HFFc6 (cell line): ENCODE measurements at regions not wholly inside any gene's neighbourhood (a gene's known extent, or its start where the extent isn't known, plus 50 kb on each side); places are given as distances from the start of the nearest gene placed in this dataset.

Experiments
- DNase-seq: peaks from one replicate; pipeline ENCODE4 v3.0.0-alpha.2; 2018
- H3K27ac Mint-ChIP-seq: 2 replicates; pipeline ENCODE4 v1.8.0; 2020; ENCODE audit warnings: mild to moderate bottlenecking, mixed read lengths
- H3K27me3 Mint-ChIP-seq: 2 replicates; pipeline ENCODE4 v1.8.0; 2021; ENCODE audit warnings: mild to moderate bottlenecking, moderate library complexity, mixed read lengths; ENCODE audit not compliant: insufficient read depth
- H3K36me3 Mint-ChIP-seq: 2 replicates; pipeline ENCODE4 v1.8.0; 2021; ENCODE audit warnings: low read depth, mixed read lengths
- H3K4me1 Mint-ChIP-seq: 2 replicates; pipeline ENCODE4 v1.8.0; 2020; ENCODE audit warnings: low read depth, mixed read lengths
- H3K4me3 Mint-ChIP-seq: 2 replicates; pipeline ENCODE4 v1.8.0; 2020; ENCODE audit warnings: mild to moderate bottlenecking, moderate library complexity, mixed read lengths
- H3K9me3 Mint-ChIP-seq: 2 replicates; pipeline ENCODE4 v1.8.0; 2020; ENCODE audit warnings: mild to moderate bottlenecking, mixed read lengths
- TF ChIP-seq, protein P1 (sequence below): fragments of 200-600 bp; sonication (generic); IDR thresholded peaks from 2 replicates; pipeline ENCODE4 v1.5.0; 2021; ENCODE audit warnings: antibody characterized with exemption, mild to moderate bottlenecking

DNA sequence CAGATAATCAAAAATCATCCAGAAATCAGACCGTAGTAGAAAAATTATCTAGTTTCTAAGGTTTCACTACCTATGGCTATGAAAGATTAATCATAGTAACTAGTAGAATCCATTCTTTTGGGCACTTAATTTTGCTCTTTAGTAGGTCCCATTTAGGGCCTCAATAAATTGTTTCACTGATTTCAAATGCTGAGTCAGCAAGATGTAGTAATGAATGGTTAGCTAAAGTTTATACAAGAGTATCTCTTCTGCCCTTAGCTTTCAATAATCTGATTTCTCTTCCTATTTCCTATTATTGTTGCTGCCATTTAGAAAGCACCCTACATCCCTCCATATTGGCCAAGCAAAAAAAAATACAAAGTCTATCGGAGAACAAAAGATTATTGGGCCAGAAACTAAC lies 283.2 kb upstream of the PCDH10 start:
- Mint-ChIP-seq H3K9me3 (peaks cover 53% of the 10 kb centered on the region), H3K4me3 (no peak overlapping the region), H3K4me1 (no peaks in the 10 kb centered on the region), H3K27me3 (peaks cover 1% of the 10 kb centered on the region; the same call in 1 of the 2 replicates), H3K36me3 (no peaks in the 10 kb centered on the region; the same call in 1 of the 2 replicates), H3K27ac (no peak overlapping the region)
- DNase-seq = no peak
- TF ChIP-seq, protein P1, sequence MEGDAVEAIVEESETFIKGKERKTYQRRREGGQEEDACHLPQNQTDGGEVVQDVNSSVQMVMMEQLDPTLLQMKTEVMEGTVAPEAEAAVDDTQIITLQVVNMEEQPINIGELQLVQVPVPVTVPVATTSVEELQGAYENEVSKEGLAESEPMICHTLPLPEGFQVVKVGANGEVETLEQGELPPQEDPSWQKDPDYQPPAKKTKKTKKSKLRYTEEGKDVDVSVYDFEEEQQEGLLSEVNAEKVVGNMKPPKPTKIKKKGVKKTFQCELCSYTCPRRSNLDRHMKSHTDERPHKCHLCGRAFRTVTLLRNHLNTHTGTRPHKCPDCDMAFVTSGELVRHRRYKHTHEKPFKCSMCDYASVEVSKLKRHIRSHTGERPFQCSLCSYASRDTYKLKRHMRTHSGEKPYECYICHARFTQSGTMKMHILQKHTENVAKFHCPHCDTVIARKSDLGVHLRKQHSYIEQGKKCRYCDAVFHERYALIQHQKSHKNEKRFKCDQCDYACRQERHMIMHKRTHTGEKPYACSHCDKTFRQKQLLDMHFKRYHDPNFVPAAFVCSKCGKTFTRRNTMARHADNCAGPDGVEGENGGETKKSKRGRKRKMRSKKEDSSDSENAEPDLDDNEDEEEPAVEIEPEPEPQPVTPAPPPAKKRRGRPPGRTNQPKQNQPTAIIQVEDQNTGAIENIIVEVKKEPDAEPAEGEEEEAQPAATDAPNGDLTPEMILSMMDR = no peak

DNA sequence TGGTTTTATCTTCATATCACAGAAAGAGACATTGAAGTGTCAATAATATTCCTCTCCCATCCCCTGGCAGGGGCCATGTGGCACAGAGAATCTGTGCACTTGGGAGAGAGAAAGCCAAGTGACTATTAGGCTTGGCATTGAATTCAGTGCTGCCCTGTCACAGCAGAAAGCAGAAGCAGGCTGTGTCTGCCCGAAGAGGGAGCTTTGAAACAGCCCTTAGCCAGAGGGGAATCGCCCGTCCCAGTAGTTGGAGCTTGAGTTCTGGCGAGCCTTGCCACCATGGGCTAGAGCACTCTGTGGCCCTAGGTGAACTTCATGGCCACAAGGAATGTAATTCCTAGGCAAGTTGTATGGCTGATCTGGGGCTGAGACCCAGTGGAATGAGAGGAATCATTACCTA lies 282.5 kb upstream of the PCDH10 start:
- Mint-ChIP-seq H3K4me1 (no peaks in the 10 kb centered on the region), H3K27me3 (peaks cover 1% of the 10 kb centered on the region; the same call in 1 of the 2 replicates), H3K36me3 (no peaks in the 10 kb centered on the region; the same call in 1 of the 2 replicates), H3K9me3 (peaks cover 51% of the 10 kb centered on the region), H3K27ac (no peak overlapping the region), H3K4me3 (no peak overlapping the region)
- DNase-seq = no peak
- TF ChIP-seq, protein P1 = no peak

DNA sequence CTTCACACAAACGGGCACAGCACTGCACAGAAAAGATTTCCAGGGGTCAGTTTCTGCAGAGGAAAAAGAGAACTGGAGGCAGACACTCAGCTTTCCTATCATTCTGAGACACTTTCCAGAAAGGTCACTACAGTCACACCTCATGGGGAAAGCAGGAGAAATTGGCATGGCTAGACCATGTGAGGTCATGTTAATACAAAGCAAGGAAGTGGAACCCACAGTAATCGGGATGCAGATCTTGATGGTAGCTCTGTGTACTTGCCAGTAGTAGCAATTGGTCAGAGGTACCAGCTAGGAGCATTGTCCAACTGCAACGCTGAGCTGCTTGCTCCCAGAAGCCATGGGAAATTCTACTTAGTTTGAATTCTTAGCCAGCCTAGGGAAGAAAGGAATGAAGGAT lies 255.3 kb upstream of the PCDH10 start:
- Mint-ChIP-seq H3K4me3 (no peak overlapping the region), H3K9me3 (peaks cover 19% of the 10 kb centered on the region), H3K36me3 (no peaks in the 10 kb centered on the region), H3K27me3 (no peaks in the 10 kb centered on the region), H3K27ac (no peak overlapping the region), H3K4me1 (no peaks in the 10 kb centered on the region)
- TF ChIP-seq, protein P1 = no peak
- no peak for DNase-seq

DNA sequence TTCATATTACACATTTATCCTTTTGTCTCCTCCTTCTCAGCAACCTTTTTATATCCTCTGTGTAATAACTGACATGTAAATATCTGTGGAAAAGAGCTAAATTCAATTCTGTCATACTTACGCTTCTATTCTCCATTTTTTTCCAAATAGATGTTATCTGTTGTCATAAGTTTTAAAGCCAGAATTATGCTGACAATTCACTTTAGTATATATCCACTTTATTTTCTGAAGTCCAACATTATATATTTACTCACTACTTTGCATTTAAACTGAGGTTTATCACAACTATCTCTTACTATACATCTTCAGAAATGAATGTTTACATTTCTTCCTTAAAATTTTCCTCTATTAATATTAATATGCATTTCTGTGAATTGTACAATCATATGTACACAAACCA lies 247.9 kb upstream of the PCDH10 start:
- Mint-ChIP-seq H3K27ac (no peak overlapping the region), H3K27me3 (no peaks in the 10 kb centered on the region), H3K36me3 (peaks cover 2% of the 10 kb centered on the region; the same call in 1 of the 2 replicates), H3K9me3 (peaks cover 11% of the 10 kb centered on the region), H3K4me1 (no peaks in the 10 kb centered on the region), H3K4me3 (no peak overlapping the region)
- TF ChIP-seq, protein P1 = no peak
- DNase-seq = no peak

DNA sequence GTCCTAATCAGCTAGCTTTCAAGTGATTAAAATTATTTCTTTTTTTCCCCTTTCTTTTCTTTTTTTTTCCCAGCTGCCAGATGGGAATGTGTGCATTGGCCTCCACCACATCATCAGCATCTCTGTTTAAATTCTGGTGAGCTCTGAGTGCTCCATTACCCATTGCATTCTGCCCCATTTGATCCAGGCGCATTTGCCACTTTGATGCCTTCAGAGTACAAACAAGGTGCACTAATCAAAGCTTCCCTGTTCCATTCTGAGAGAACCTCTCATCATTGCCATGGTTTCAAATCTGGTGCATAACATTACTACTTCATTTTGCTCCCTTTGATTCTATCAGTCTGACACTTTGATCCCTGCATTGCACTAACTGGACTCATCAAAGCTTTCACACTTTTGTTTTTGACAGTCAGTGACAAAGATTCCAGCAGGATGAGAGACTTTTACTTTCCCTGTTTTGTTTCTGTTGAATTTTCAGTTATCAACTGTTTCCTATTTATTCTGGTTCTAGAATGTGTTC lies 238.8 kb upstream of the PCDH10 start:
- peaks cover 10% of the 10 kb centered on the region for H3K9me3 Mint-ChIP-seq
- H3K4me1 Mint-ChIP-seq = no peaks in the 10 kb centered on the region
- H3K27me3 Mint-ChIP-seq = no peaks in the 10 kb centered on the region
- no peak overlapping the region for H3K4me3 Mint-ChIP-seq
- TF ChIP-seq, protein P1 = no peak
- H3K27ac Mint-ChIP-seq = no peak overlapping the region
- DNase-seq = no peak
- peaks cover 4% of the 10 kb centered on the region; the same call in 1 of the 2 replicates for H3K36me3 Mint-ChIP-seq

DNA sequence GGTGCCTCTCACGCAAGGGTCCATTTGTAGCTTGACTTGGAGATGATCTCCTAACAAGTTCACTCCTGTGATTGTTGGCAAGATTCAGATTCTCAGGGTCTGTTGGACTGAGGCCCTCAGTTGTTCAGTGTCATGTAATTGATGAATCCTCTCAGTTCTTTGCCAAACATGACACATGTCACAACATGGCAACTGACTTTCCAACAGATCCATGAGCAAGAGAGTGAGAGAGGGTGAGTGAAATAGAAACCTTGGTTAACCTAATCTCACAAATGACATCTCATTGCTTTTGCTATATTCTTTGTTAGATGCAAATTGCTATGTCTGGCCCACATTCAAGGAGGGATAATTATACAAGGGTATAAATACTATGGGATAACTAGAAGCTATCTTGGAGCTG lies 231.0 kb upstream of the PCDH10 start:
- Mint-ChIP-seq H3K27me3 (no peaks in the 10 kb centered on the region), H3K36me3 (no peaks in the 10 kb centered on the region), H3K4me1 (no peaks in the 10 kb centered on the region), H3K4me3 (no peak overlapping the region), H3K27ac (no peak overlapping the region), H3K9me3 (peaks cover 10% of the 10 kb centered on the region)
- DNase-seq = no peak
- TF ChIP-seq, protein P1 = no peak
